NB4 (cell line): ENCODE measurements at regions not wholly inside any gene's neighbourhood (a gene's known extent, or its start where the extent isn't known, plus 50 kb on each side); places are given as distances from the start of the nearest gene placed in this dataset.

Source experiments
- DNase-seq: peaks from one replicate; pipeline ENCODE4 v3.0.0; 2010; ENCODE audit warnings: low read depth
- H3K4me3 ChIP-seq: one replicate; pipeline ENCODE4 v1.5.1; 2011; ENCODE audit warnings: mild to moderate bottlenecking, low read depth, low read length, moderate library complexity
- CTCF ChIP-seq: IDR thresholded peaks from one replicate; pipeline ENCODE4 v1.5.1; 2012; ENCODE audit warnings: low read depth, low read length
- MAX ChIP-seq: IDR thresholded peaks from 2 replicates; pipeline ENCODE4 v1.6.1; 2011; ENCODE audit warnings: low read depth, low read length
- MYC ChIP-seq: IDR thresholded peaks from 2 replicates; pipeline ENCODE4 v1.6.1; 2011; ENCODE audit warnings: low read depth, low read length
- POLR2A ChIP-seq: IDR thresholded peaks from 2 replicates; pipeline ENCODE4 v1.6.1; 2011; ENCODE audit warnings: mild to moderate bottlenecking; ENCODE audit not compliant: insufficient read length; ENCODE audit errors: extremely low read depth

- no peak for DNase-seq
- TF ChIP-seq POLR2A (no peak), MYC (no peak), MAX (no peak), CTCF (no peak)
- H3K4me3 ChIP-seq = no peak overlapping the region
These were observed 134.2 kb upstream of the MARCHF11 start for GRCh38 chr5:16313761-16314160.

DNA sequence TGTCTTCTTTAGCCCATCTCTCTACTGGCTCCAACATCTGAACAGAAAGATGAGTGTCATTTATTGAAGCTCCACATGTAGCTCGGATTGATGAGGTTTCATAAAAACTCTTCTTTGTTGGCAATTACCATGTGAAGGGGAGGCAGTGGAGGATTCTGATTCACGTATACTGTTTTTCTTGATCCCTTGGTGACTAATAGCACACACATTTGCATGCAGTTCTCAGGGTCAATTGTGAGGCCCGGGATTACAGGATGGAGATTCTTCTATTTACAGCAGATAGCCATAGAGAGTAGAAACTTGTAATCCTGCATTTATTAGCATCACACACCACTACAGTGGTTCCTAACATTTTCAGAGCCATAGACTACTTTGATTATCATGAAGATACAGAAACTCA lies 133.2 kb upstream of the MARCHF11 start:
- H3K4me3 ChIP-seq = no peak overlapping the region
- no peak for DNase-seq
- TF ChIP-seq MYC = no peak
- no peak for TF ChIP-seq MAX
- TF ChIP-seq POLR2A = no peak
- no peak for TF ChIP-seq CTCF

DNA sequence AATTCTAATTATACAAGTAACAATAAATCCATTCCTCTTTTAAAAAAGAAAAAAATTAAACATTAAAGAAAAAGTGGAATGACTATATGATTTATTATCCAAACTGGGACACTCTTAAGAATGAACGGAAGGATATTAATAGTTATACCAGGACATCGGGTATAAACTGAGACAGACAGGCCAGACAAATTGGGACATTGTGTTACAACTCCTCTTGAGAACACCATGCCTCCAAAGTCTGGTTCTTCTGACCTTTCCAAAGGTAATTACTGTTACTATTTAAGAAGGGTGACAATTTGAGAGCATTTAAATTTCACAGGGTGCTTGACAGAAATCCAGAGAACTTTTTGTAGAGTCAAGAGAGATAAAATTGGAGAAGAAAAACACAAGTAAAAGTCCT lies 132.1 kb upstream of the MARCHF11 start:
- TF ChIP-seq CTCF (no peak), MAX (no peak), MYC (no peak), POLR2A (no peak)
- no peak overlapping the region for H3K4me3 ChIP-seq
- DNase-seq = no peak

- no peak for TF ChIP-seq MAX
- no peak for TF ChIP-seq POLR2A
- TF ChIP-seq CTCF = no peak
- no peak for TF ChIP-seq MYC
- H3K4me3 ChIP-seq = no peak overlapping the region
- no peak for DNase-seq
These were observed 127.2 kb upstream of the MARCHF11 start for GRCh38 chr5:16306812-16307211.

GRCh38 chr5:16304846-16305245 lies 125.3 kb upstream of the MARCHF11 start:
- H3K4me3 ChIP-seq = no peak overlapping the region
- TF ChIP-seq POLR2A (no peak), MYC (no peak), MAX (no peak), CTCF (no peak)
- no peak for DNase-seq

- TF ChIP-seq MYC = no peak
- no peak for TF ChIP-seq CTCF
- no peak for TF ChIP-seq POLR2A
- TF ChIP-seq MAX = no peak
- H3K4me3 ChIP-seq = no peak overlapping the region
- DNase-seq = no peak
These were observed 117.4 kb upstream of the MARCHF11 start for GRCh38 chr5:16296946-16297345.
